Loucy (cell line): ENCODE measurements at regions not wholly inside any gene's neighbourhood (a gene's known extent, or its start where the extent isn't known, plus 50 kb on each side); places are given as distances from the start of the nearest gene placed in this dataset.
"Not testable (repeated sequence)": the region's sequence is repeated elsewhere in the genome, so short reads cannot be mapped to it uniquely, and the experiment has no call there.

Experiments used
- H2AFZ ChIP-seq: fragments of 200-600 bp; sonication (generic); 2 replicates; pipeline ENCODE4 v1.6.0; 2016; ENCODE audit warnings: antibody characterized with exemption, mild to moderate bottlenecking, low read length, moderate library complexity
- H3F3A ChIP-seq: fragments of 200-600 bp; 2 replicates; pipeline ENCODE4 v1.6.0; 2016; ENCODE audit warnings: antibody characterized with exemption, low read depth, mild to moderate bottlenecking
- H3K27me3 ChIP-seq: fragments of 200-600 bp; sonication (generic); 2 replicates; pipeline ENCODE4 v1.6.1; 2014; ENCODE audit warnings: low read length, mild to moderate bottlenecking; ENCODE audit not compliant: insufficient read depth, poor library complexity, severe bottlenecking
- H3K36me3 ChIP-seq: fragments of 200-600 bp; sonication (generic); 2 replicates; pipeline ENCODE4 v1.6.1; 2016; ENCODE audit warnings: low read length; ENCODE audit not compliant: insufficient read depth
- H3K4me1 ChIP-seq: fragments of 200-600 bp; sonication (generic); 2 replicates; pipeline ENCODE4 v1.5.1; 2014; ENCODE audit warnings: low read length, mild to moderate bottlenecking; ENCODE audit not compliant: insufficient read depth, poor library complexity, severe bottlenecking
- H3K4me2 ChIP-seq: fragments of 200-600 bp; sonication (generic); 2 replicates; pipeline ENCODE4 v1.6.0; 2014; ENCODE audit warnings: antibody characterized with exemption, low read length, low read depth, mild to moderate bottlenecking; ENCODE audit not compliant: poor library complexity, severe bottlenecking
- H3K4me3 ChIP-seq: fragments of 200-600 bp; sonication (generic); 2 replicates; pipeline ENCODE4 v1.5.1; 2014; ENCODE audit warnings: low read length, mild to moderate bottlenecking, mixed read lengths; ENCODE audit not compliant: poor library complexity, severe bottlenecking
- H3K79me2 ChIP-seq: fragments of 200-600 bp; sonication (generic); 2 replicates; pipeline ENCODE4 v1.6.1; 2014; ENCODE audit warnings: low read length; ENCODE audit not compliant: insufficient read depth
- H3K9ac ChIP-seq: fragments of 200-600 bp; sonication (generic); 2 replicates; pipeline ENCODE4 v1.6.0; 2014; ENCODE audit warnings: mild to moderate bottlenecking, low read depth, low read length, moderate library complexity; ENCODE audit not compliant: poor library complexity, severe bottlenecking
- H3K9me2 ChIP-seq: fragments of 200-600 bp; sonication (generic); replicated peaks from 2 replicates; pipeline ENCODE4 v1.6.1; 2016; ENCODE audit warnings: low read depth, low read length, mixed read lengths
- H3K9me3 ChIP-seq: fragments of 200-600 bp; sonication (generic); 2 replicates; pipeline ENCODE4 v1.6.1; 2014; ENCODE audit warnings: mild to moderate bottlenecking, antibody characterized with exemption, low read length, low read depth; ENCODE audit not compliant: insufficient read depth
- H4K20me1 ChIP-seq: fragments of 200-600 bp; sonication (generic); 2 replicates; pipeline ENCODE4 v1.6.0; 2014; ENCODE audit warnings: antibody characterized with exemption, low read length, mild to moderate bottlenecking; ENCODE audit not compliant: insufficient read depth, poor library complexity, severe bottlenecking
- EZH2phosphoT487 ChIP-seq: fragments of 200-600 bp; IDR thresholded peaks from 2 replicates; pipeline ENCODE4 v1.6.1; 2018; ENCODE audit warnings: antibody characterized with exemption, mild to moderate bottlenecking, moderate library complexity, borderline replicate concordance
- TF ChIP-seq, protein P1 (sequence below): fragments of 200-600 bp; sonication (generic); conservative IDR thresholded peaks from 2 replicates; pipeline ENCODE4 v1.5.1; 2014; ENCODE audit warnings: mild to moderate bottlenecking, antibody characterized with exemption, low read length

- no peaks in the 10 kb centered on the region for H3F3A ChIP-seq
- TF ChIP-seq EZH2phosphoT487, result no peak
- TF ChIP-seq, protein P1, sequence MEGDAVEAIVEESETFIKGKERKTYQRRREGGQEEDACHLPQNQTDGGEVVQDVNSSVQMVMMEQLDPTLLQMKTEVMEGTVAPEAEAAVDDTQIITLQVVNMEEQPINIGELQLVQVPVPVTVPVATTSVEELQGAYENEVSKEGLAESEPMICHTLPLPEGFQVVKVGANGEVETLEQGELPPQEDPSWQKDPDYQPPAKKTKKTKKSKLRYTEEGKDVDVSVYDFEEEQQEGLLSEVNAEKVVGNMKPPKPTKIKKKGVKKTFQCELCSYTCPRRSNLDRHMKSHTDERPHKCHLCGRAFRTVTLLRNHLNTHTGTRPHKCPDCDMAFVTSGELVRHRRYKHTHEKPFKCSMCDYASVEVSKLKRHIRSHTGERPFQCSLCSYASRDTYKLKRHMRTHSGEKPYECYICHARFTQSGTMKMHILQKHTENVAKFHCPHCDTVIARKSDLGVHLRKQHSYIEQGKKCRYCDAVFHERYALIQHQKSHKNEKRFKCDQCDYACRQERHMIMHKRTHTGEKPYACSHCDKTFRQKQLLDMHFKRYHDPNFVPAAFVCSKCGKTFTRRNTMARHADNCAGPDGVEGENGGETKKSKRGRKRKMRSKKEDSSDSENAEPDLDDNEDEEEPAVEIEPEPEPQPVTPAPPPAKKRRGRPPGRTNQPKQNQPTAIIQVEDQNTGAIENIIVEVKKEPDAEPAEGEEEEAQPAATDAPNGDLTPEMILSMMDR, result no peak
- no peak overlapping the region for H3K9ac ChIP-seq
- no peaks in the 10 kb centered on the region for H3K27me3 ChIP-seq
- H4K20me1 ChIP-seq, result no peaks in the 10 kb centered on the region
- no peaks in the 10 kb centered on the region for H3K4me1 ChIP-seq
- no peaks in the 10 kb centered on the region for H3K9me3 ChIP-seq
- no peaks in the 10 kb centered on the region for H3K79me2 ChIP-seq
- no peaks in the 10 kb centered on the region for H3K36me3 ChIP-seq
- no peak overlapping the region for H3K4me2 ChIP-seq
- no peak overlapping the region for H3K4me3 ChIP-seq
- no peaks in the 10 kb centered on the region for H3K9me2 ChIP-seq
- no peak overlapping the region for H2AFZ ChIP-seq
These were observed 291.2 kb upstream of the HS3ST5 start for GRCh38 chr6:114634016-114634415.

- not testable (repeated sequence) for H3K4me3 ChIP-seq, H3K4me1 ChIP-seq, H3K9ac ChIP-seq, H3F3A ChIP-seq, H3K79me2 ChIP-seq, H3K36me3 ChIP-seq, H2AFZ ChIP-seq, H3K4me2 ChIP-seq, H3K9me3 ChIP-seq, H4K20me1 ChIP-seq, H3K27me3 ChIP-seq, H3K9me2 ChIP-seq
These were observed 283.4 kb upstream of the HS3ST5 start for GRCh38 chr6:114626226-114626625.

- Histone ChIP-seq H2AFZ (no peak overlapping the region), H3K9me2 (no peaks in the 10 kb centered on the region), H3K36me3 (no peaks in the 10 kb centered on the region)
These were observed 276.9 kb upstream of the HS3ST5 start for GRCh38 chr6:114619621-114620200.

GRCh38 chr6:114611696-114612095 is 268.9 kb upstream of the HS3ST5 start:
- no peak overlapping the region for H3K4me2 ChIP-seq
- no peak for TF ChIP-seq EZH2phosphoT487
- TF ChIP-seq, protein P1, result no peak

More at GRCh38 chr6:114619621-114620200, 276.9 kb upstream of the HS3ST5 start:
- H4K20me1 ChIP-seq, result no peaks in the 10 kb centered on the region
- no peaks in the 10 kb centered on the region for H3K4me1 ChIP-seq
- H3F3A ChIP-seq, result no peaks in the 10 kb centered on the region
- H3K27me3 ChIP-seq, result no peaks in the 10 kb centered on the region
- TF ChIP-seq, protein P1, result no peak
- TF ChIP-seq EZH2phosphoT487, result no peak
- no peak overlapping the region for H3K4me2 ChIP-seq
- H3K79me2 ChIP-seq, result no peaks in the 10 kb centered on the region
- no peak overlapping the region for H3K4me3 ChIP-seq
- H3K9me3 ChIP-seq, result no peaks in the 10 kb centered on the region
- no peak overlapping the region for H3K9ac ChIP-seq

More at GRCh38 chr6:114611696-114612095, 268.9 kb upstream of the HS3ST5 start:
- H3K4me3 ChIP-seq, result no peak overlapping the region
- no peaks in the 10 kb centered on the region for H3K9me3 ChIP-seq
- no peaks in the 10 kb centered on the region for H3F3A ChIP-seq
- no peak overlapping the region for H2AFZ ChIP-seq
- no peaks in the 10 kb centered on the region for H3K27me3 ChIP-seq
- H3K9ac ChIP-seq, result no peak overlapping the region
- no peaks in the 10 kb centered on the region for H4K20me1 ChIP-seq
- H3K79me2 ChIP-seq, result no peaks in the 10 kb centered on the region
- H3K9me2 ChIP-seq, result no peaks in the 10 kb centered on the region
- H3K4me1 ChIP-seq, result no peaks in the 10 kb centered on the region
- H3K36me3 ChIP-seq, result no peaks in the 10 kb centered on the region
